HEK293 (cell line): ENCODE measurements at regions not wholly inside any gene's neighbourhood (a gene's known extent, or its start where the extent isn't known, plus 50 kb on each side); places are given as distances from the start of the nearest gene placed in this dataset.

Experiments used
- BCL11A ChIP-seq: fragments of 450-650 bp; formaldehyde crosslinking; IDR thresholded peaks from 2 replicates; pipeline ENCODE4 v1.5.1; 2016; ENCODE audit warnings: low read depth, missing biosample characterization, missing genetic modification characterization
- CTCF ChIP-seq: fragments of 450-650 bp; formaldehyde crosslinking; IDR thresholded peaks from 2 replicates; pipeline ENCODE4 v1.5.1; 2016; ENCODE audit warnings: missing biosample characterization, missing genetic modification characterization
- ZBTB7A ChIP-seq: fragments of 450-650 bp; formaldehyde crosslinking; IDR thresholded peaks from 2 replicates; pipeline ENCODE4 v1.5.1; 2016; ENCODE audit warnings: low read depth, missing biosample characterization, missing genetic modification characterization
- ZBTB8A ChIP-seq: fragments of 450-650 bp; formaldehyde crosslinking; IDR thresholded peaks from 2 replicates; pipeline ENCODE4 v1.5.1; 2016; ENCODE audit warnings: missing biosample characterization, missing genetic modification characterization
- ZNF354C ChIP-seq: fragments of 450-650 bp; formaldehyde crosslinking; IDR thresholded peaks from 2 replicates; pipeline ENCODE4 v1.5.1; 2016; ENCODE audit warnings: missing biosample characterization, missing genetic modification characterization, low read depth, borderline replicate concordance

GRCh38 chr16:80418517-80419355 lies 122.1 kb upstream of the DYNLRB2 start:
- no peak for TF ChIP-seq CTCF
- no peak for TF ChIP-seq ZNF354C (tag by site-specific recombination)
- TF ChIP-seq BCL11A (tag by site-specific recombination) = no peak
- TF ChIP-seq ZBTB8A (tag by site-specific recombination) = no peak
- TF ChIP-seq ZBTB7A (tag by site-specific recombination) = no peak
